GM18861 (cell line): ENCODE measurements at regions not wholly inside any gene's neighbourhood (a gene's known extent, or its start where the extent isn't known, plus 50 kb on each side); places are given as distances from the start of the nearest gene placed in this dataset.

Experiments used
- ATAC-seq: cut with Tn5 transposase; IDR thresholded peaks from one replicate; pipeline ENCODE4 v1.9.1; 2021; ENCODE audit not compliant: unreplicated experiment

DNA sequence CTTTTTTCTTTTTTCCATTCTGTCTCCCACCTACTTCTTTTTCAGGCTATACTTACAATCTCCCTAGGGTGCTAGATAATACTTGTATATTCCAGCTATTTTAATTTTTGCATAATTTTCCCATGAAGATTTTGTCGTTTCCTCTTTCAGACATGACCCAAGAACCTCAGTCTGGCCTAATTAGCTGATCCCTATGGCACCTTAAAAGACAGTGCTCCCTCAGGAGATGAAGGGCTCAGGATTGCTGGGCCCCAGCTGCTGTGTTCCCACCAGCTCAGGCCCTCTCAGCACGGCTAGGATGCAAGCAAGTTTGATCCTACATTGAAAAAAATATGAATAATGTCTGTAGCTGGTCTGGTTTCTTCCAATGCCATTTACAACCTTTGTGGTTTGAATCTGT is 55.0 kb upstream of the RGS5 start:
- ATAC-seq, result no peak

GRCh38 chr1:163258181-163258580 is 55.5 kb upstream of the RGS5 start:
- no peak for ATAC-seq

- peak; percentile 78 for ATAC-seq
These were observed 57.7 kb upstream of the NUF2 start for GRCh38 chr1:163263818-163264655.

GRCh38 chr1:163265547-163265946 is 56.2 kb upstream of the NUF2 start:
- no peak for ATAC-seq

- ATAC-seq, result no peak
These were observed 53.8 kb upstream of the NUF2 start for GRCh38 chr1:163267962-163268361.

- ATAC-seq, result no peak
These were observed 50.2 kb upstream of the NUF2 start for GRCh38 chr1:163271535-163271934.
